NK-92 treated with Interleukin-12 subunit alpha and Interleukin-12 subunit beta, amount 100 ng/mL, for 24 hours (cell line): ENCODE measurements at regions not wholly inside any gene's neighbourhood (a gene's known extent, or its start where the extent isn't known, plus 50 kb on each side); places are given as distances from the start of the nearest gene placed in this dataset.

Experiments
- DNase-seq: peaks from one replicate; lab custom pipeline; 2025; lab: John Stamatoyannopoulos, UW

- no peak for DNase-seq
Observed at GRCh38 chr10:3625959-3626751, 158.9 kb downstream of the KLF6 start.

DNA sequence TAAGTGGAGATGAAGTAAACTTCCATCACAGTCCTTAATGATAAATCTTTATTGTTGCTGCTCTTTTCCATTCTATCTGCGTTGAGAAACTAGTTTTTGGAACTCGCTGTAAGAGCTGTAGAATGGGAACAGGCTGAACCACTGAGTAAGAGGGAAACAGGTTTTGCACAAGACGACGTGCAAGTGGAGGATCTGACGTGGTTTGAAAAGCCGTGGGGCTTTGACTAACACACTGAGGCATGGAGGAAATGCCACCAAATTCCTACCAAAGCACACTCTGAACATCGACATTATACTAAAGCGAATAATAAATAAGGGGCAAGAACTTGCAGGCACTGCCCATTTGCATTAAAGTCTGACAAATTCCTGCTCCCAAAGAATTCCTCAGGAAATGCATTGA lies 160.6 kb downstream of the KLF6 start:
- DNase-seq = no peak

- no peak for DNase-seq
Observed at GRCh38 chr10:3623746-3624145, 161.3 kb downstream of the KLF6 start.

DNA sequence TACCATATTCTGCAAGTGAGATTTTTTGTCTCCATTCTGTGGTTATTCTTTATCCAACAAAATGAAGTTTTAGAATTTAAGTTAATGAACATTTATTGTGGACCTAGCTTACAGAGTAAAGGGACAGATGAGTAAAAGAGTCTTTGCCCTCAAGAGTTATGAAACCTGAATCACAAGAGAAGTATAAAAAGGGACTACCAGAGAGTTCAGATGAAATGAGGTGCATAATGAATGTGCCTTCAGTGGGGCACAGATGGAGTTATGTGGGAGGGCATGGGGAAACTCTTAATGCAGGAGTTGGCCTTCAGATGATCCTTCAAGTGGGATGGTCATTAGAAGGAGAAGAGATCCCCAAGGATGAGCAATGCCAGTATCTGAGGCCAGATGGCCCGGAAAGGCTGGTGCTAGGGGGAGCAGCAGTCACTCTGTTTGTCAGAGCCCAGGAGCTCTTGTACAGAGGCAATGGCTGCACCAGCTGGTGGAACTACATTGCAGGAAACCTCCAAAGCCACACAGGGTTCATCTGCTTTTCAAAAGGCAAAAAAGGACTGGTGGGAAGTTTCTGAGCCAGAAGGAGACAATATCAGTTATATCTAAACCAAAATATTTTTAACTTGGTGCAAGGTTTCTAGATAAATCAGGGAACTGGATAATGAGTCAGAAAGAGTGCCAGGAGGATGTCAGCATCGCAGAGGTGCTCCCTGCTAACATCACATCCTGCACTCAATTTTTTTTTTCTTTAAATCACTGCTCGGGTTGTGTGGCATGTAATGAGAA lies 162.0 kb downstream of the KLF6 start:
- DNase-seq = no peak

DNA sequence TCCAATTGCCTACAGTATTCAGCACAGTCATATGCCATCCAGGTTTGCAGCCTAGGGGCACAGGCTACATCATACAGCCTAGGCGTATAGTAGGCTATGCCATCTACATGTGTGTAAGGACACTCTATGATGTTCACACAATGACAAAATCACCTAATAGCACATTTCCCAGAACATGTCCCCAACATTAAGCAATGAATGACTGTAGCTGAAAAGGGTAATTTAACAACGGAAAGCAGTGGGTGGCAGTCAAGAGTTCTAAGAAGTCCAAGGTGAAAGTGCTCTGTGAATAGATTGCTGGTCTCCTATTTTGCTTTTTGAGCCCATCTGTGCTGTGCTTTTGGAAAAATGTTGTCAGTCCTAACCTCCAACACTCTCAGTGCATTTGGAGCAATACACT lies 162.6 kb downstream of the KLF6 start:
- DNase-seq = no peak

- DNase-seq = no peak
Observed at GRCh38 chr10:3620818-3621217, 164.2 kb downstream of the KLF6 start.

DNA sequence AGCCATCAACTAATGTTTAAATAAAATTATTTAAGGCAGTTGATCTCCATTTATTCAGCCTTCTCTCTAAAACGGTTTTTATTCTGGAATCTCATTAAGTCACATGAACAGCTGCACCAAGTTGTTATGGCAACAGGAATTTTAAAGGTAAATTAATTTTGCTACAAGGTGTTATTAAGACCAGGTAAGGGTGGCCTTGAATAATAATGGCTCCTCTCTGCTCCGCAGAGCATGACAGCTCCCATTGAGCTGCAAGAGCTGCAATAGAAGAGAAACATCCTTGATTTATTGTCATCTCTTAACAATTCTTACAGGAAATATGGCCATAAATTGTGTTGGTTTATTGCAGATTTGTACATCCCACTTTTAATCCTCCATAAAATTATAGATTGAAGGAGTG lies 165.8 kb downstream of the KLF6 start:
- DNase-seq = no peak

DNA sequence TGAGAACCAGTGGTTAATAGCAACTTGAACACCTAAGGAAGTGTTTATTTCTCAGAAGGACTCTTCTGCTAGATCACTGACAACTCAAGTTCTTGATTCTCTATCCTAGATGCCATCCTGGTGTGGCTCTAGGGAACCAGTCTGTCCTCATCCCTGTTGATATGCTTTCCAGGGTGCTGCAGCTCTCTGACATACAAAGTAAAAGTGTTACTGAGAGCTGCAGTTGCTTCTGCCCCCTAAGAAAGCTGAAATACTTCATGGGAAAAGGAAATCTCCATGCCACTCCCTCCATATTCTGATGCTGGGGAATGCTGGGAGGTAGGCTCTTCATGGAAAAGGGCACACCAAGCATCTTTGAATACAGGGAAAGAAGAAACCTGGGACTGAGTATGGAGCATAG lies 168.1 kb downstream of the KLF6 start:
- no peak for DNase-seq

DNA sequence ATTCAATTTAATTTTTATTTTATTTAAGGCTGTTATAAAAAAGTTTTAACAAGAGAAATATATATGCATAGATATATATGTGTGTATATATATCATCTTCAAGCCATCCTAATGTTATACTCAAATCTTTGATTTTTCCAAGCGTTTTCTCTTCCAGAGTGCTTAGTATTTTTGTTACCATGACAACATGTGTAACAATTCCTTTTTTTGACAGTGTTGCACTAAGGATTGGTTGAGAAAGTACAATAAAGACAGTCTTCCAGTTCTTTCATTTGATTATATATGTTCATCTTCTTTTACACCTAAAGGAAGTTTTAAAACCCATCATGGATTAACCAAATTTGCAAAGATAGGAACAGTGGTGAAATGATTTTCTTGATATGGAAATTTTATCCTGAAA lies 171.7 kb downstream of the KLF6 start:
- no peak for DNase-seq

DNA sequence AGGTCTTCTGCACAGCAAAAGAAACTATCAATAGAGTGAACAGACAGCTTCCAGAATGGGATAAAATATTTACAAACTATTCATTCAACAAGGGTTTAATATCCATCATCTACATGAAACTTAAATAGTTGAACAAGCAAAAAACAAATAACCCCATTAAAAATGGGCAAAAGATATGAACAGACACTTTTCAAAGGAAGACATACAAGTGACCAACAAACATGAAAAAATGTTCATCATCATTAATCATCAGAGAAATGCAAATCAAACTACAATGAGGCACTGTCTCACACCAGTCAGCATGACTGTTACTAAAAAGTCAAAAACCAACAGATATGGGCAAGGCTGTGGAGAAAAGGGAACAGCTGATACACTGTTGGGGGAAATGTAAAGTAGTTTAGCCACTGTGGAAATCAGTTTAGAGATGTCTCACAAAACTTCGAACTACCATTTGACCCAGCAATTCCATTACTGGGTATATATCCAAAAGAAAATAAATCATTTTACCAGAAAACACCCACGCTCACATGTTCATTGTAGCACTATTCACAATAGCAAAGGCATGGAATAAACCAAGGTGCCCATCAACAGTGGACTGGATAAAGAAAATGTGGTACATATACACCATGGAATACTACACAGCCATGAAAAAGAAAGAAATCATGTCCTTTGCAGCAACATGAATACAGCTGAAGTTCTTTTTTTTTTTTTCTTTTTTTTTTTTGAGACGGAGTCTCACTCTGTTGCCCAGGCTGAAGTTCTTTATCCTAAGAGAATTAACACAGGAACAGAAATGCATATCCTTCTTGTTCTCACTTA lies 172.6 kb downstream of the KLF6 start:
- no peak for DNase-seq

DNA sequence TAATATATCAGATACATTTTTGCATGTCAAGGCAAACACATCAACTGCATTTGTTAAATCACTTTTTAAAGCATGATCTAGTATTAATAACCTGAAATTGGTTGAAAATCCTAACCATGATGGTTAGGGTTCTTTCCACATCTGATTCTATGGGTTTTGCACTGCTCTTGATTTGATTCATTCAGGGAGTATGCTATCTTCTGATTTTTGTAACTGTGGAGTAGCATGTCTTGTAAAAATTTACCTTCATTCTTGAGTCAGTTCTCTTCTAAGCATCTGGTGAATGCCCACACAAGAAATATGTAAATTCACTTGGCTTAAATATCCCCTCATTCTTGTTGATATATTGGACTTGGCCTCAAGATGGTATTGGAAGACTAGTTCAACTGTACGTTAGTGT lies 178.7 kb downstream of the KLF6 start:
- DNase-seq = no peak

DNA sequence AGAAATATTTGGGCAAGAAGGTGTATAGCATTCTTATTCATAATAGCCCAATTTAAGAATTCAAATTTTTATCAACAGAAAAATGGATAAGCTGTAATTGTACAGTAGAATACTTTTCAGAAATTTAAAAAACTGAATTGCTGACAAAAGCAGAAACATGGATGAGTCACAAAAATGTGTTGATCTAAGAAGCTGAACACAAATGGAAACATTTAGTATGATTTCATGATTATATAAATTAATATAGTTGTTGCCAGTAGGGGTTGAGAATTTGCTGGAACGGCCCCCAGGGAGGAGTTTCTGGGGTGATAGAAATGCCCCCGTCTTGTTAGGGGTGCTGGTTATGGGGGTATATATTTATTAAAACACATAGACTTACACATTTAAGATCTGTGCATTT lies 179.1 kb downstream of the KLF6 start:
- DNase-seq = no peak

DNA sequence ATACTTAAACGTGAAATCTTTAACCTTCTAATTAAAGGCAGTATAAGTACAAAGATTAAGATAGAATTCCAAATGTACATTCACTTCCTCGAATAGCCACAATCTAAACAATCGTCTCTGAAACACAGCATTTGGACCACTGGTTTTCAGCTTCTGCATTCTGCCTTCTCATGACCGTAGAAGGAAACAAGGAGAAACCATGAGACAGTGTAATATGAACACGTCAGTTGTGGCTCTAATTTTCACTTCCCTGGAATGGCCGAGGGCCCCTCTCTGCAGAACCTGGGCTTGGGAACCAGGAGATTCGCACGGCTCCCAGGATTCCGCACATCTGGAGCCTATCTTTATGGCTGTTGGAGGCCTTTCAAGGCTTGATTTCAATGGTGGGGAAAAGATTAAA lies 189.3 kb downstream of the KLF6 start:
- no peak for DNase-seq

DNA sequence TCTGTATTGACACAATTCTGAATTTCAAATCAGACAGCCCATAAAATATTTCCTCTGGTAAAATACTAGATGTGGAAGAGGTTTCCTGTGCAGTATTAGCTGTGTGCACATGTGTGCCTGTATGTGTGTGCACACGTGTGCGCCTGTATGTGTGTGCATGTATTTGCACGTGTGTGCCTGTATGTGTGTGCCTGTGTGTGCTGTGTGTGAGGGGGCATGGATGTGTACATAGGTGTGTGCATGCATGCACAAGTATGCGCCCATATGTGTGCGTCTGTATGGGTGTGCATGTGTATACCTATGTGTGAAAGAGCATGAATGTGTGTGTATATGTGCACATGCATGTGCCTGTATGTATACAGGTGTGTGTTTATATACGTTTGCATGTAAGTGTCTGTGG lies 191.4 kb downstream of the KLF6 start:
- no peak for DNase-seq

DNA sequence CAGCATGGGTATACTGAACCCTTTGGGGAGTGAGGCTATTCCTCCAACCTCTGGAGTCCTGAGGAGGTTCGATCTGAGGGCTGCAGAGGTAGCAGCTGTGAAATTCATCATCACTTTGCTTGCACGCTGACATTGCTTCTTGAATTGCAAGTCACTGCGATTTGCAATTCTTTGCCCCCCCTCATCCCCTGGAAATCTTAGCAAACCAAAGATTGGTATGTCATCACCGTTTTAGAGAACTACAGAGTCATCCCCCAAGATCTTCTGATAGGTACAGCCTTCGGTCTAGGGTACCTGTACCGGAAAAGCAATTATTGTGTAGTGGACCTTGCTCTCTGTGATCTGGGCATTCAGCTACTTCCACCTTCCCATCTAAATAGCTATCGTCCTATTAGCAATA lies 192.6 kb downstream of the KLF6 start:
- DNase-seq = no peak

GRCh38 chr10:3588816-3589215 lies 196.2 kb downstream of the KLF6 start:
- DNase-seq = no peak

DNA sequence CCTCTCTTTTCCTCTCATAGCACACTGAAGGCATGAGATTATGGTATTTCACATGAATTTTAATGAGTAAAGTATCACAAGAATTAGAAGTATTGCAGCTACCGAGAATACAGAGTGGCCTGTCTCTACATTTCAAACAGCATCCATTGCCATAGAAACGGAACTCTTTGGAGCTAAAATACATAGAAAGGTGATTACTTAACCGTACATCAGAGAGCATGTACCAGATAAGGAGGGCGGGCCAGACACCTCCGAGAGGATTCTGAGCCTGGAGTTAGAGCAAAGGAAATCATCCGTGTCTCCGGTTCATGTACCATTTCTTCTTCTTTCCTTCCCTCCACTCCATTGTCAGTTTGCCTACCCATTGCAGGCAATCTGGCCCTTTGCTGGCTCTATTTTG lies 196.7 kb downstream of the KLF6 start:
- no peak for DNase-seq

GRCh38 chr10:3584926-3585784 lies 199.9 kb downstream of the KLF6 start:
- DNase-seq = no peak

GRCh38 chr10:3580565-3580964 lies 204.4 kb downstream of the KLF6 start:
- DNase-seq = no peak

- DNase-seq = no peak
Observed at GRCh38 chr10:3579845-3580244, 205.2 kb downstream of the KLF6 start.

GRCh38 chr10:3578682-3579081 lies 206.3 kb downstream of the KLF6 start:
- DNase-seq = no peak

DNA sequence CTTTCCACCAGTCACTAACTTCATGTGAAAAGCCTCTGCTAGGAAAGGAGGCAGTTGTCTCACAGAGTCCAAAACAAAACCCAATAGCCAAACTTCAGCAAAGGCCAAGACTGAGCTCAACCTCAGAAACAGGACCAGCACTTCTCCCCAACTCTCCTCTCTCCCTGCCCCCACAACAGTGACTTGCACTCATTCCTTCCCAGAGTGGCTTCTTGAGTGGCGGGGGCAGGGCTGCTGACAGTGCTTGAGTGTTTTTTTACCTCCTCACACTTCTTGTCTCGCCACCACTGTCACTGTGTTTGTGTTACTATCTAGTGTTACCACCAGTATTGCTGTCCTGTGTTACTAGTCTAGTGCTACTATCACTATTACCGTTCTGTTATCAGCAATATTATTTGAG lies 206.8 kb downstream of the KLF6 start:
- no peak for DNase-seq
